H1 (cell line): ENCODE measurements at regions not wholly inside any gene's neighbourhood (a gene's known extent, or its start where the extent isn't known, plus 50 kb on each side); places are given as distances from the start of the nearest gene placed in this dataset.

ENCODE experiments used
- CTCF ChIA-PET: fragments of 300-600 bp; sonication (Branson Sonifier 250); formaldehyde crosslinking; loops from one replicate; lab custom pipeline; 2021; ENCODE audit not compliant: partially characterized antibody; lab: Charles Lee
- POLR2A ChIA-PET: fragments of 300-600 bp; sonication (Branson Sonifier 250); formaldehyde crosslinking; loops from one replicate; lab custom pipeline; 2021; ENCODE audit warnings: inconsistent platforms; ENCODE audit not compliant: partially characterized antibody; lab: Charles Lee
- DNase-seq, 2 experiments: peaks; one replicate each; pipeline versions ENCODE4 v3.0.0 to v3.0.0-alpha.2; 2010 to 2022; ENCODE audit warnings: low spot score in 2 of 2, low read depth in 1 of 2, mixed read lengths in 1 of 2
- FAIRE-seq: peaks from 2 replicates; lab custom pipeline; 2011; peaks lifted over from hg19 to GRCh38; lab: Jason Lieb, UNC
- H2AFZ ChIP-seq: 2 replicates; pipeline ENCODE4 v1.8.1; 2012; ENCODE audit warnings: low read length, inconsistent platforms
- H2AK5ac ChIP-seq: 2 replicates; pipeline ENCODE4 v1.6.1; 2013; ENCODE audit warnings: low read depth, low read length
- H2BK120ac ChIP-seq: replicated peaks from 2 replicates; pipeline ENCODE3; 2013; ENCODE audit warnings: low read depth, low read length, inconsistent platforms
- H2BK12ac ChIP-seq: 2 replicates; pipeline ENCODE4 v1.6.1; 2013; ENCODE audit warnings: low read depth, low read length
- H2BK15ac ChIP-seq: 2 replicates; pipeline ENCODE4 v1.6.1; 2013; ENCODE audit warnings: low read length
- H2BK20ac ChIP-seq: 2 replicates; pipeline ENCODE4 v1.6.1; 2013; ENCODE audit warnings: low read length
- H2BK5ac ChIP-seq: 2 replicates; pipeline ENCODE4 v1.6.1; 2013; ENCODE audit warnings: low read depth, low read length
- H3K14ac ChIP-seq: 2 replicates; pipeline ENCODE4 v1.6.1; 2013; ENCODE audit warnings: inconsistent platforms; ENCODE audit not compliant: insufficient read length
- H3K18ac ChIP-seq: 2 replicates; pipeline ENCODE4 v1.6.1; 2013; ENCODE audit warnings: low read length; ENCODE audit errors: extremely low read depth
- H3K23ac ChIP-seq: 2 replicates; pipeline ENCODE4 v1.6.1; 2013; ENCODE audit warnings: inconsistent platforms; ENCODE audit not compliant: insufficient read length
- H3K23me2 ChIP-seq: 2 replicates; pipeline ENCODE4 v1.6.1; 2013; ENCODE audit warnings: low read depth, low read length
- H3K27ac ChIP-seq: 2 replicates; pipeline ENCODE4 v1.6.1; 2011; ENCODE audit warnings: low read depth, low read length, inconsistent platforms
- H3K27me3 ChIP-seq, 4 experiments: replicated peaks in 1 of 4; 1 replicate in 1 of 4; 2 replicates in 3 of 4; pipeline versions ENCODE4 v1.6.1 to v1.8.1; 2011 to 2013; ENCODE audit warnings: low read length in 3 of 4, mild to moderate bottlenecking in 3 of 4, inconsistent platforms in 2 of 4, mixed read lengths in 2 of 4, moderate library complexity in 1 of 4; ENCODE audit not compliant: control insufficient read depth in 3 of 4, insufficient read depth in 3 of 4; ENCODE audit errors: extremely low read depth in 1 of 4
- H3K36me3 ChIP-seq, 4 experiments: 2 replicates each; pipeline versions ENCODE4 v1.6.1 to v1.8.1; 2011 to 2013; ENCODE audit warnings: mild to moderate bottlenecking in 4 of 4, low read length in 3 of 4, moderate library complexity in 2 of 4, control low read depth in 1 of 4, inconsistent platforms in 1 of 4; ENCODE audit not compliant: insufficient read depth in 4 of 4, control insufficient read depth in 2 of 4
- H3K4ac ChIP-seq: replicated peaks from 2 replicates; pipeline ENCODE3; 2013; ENCODE audit warnings: low read length, low read depth, mixed read lengths, inconsistent platforms; ENCODE audit not compliant: insufficient read length
- H3K4me1 ChIP-seq, 4 experiments: replicated peaks in 1 of 4; 1 replicate in 1 of 4; 2 replicates in 3 of 4; pipeline versions ENCODE4 v1.6.1 to v1.8.1; 2011 to 2013; ENCODE audit warnings: low read length in 3 of 4, inconsistent platforms in 2 of 4, mixed read lengths in 1 of 4; ENCODE audit not compliant: insufficient read depth in 4 of 4, control insufficient read depth in 3 of 4
- H3K4me2 ChIP-seq, 2 experiments: 2 replicates each; pipeline versions ENCODE4 v1.6.1 to v1.8.1; 2011 to 2013; ENCODE audit warnings: low read depth in 2 of 2, low read length in 2 of 2, control low read depth in 1 of 2, inconsistent platforms in 1 of 2, mild to moderate bottlenecking in 1 of 2; ENCODE audit not compliant: insufficient read depth in 1 of 2
- H3K4me3 ChIP-seq, 4 experiments: fragments of 200-600, 300-600 bp in 1 of 4; sonication (generic), shearing (Covaris generic), sonication (Bioruptor Twin) in 1 of 4; 2 replicates each; pipeline versions ENCODE4 v1.5.1 to v1.8.1; 2011 to 2016; ENCODE audit warnings: low read length in 4 of 4, low read depth in 3 of 4, control low read depth in 2 of 4, inconsistent platforms in 2 of 4, mild to moderate bottlenecking in 2 of 4, mixed read lengths in 1 of 4, moderate library complexity in 1 of 4; ENCODE audit not compliant: insufficient read depth in 2 of 4; ENCODE audit errors: extremely low read depth in 1 of 4
- H3K56ac ChIP-seq: replicated peaks from 2 replicates; pipeline ENCODE3; 2013; ENCODE audit warnings: low read depth, mild to moderate bottlenecking, mixed read lengths, low read length, inconsistent platforms; ENCODE audit not compliant: insufficient read length
- H3K79me1 ChIP-seq: 2 replicates; pipeline ENCODE4 v1.6.1; 2013; ENCODE audit warnings: low read depth, low read length, control low read depth
- H3K79me2 ChIP-seq, 2 experiments: 2 replicates each; pipeline versions ENCODE4 v1.6.1 to v1.8.1; 2012 to 2013; ENCODE audit warnings: low read length in 2 of 2, mild to moderate bottlenecking in 2 of 2, inconsistent platforms in 1 of 2; ENCODE audit not compliant: insufficient read depth in 2 of 2, control insufficient read depth in 1 of 2
- H3K9ac ChIP-seq, 4 experiments: replicated peaks in 1 of 4; 1 replicate in 1 of 4; 2 replicates in 3 of 4; pipeline versions ENCODE4 v1.6.1 to v1.8.1; 2011 to 2013; ENCODE audit warnings: low read depth in 3 of 4, low read length in 3 of 4, control low read depth in 2 of 4, mild to moderate bottlenecking in 2 of 4, moderate library complexity in 2 of 4, inconsistent platforms in 1 of 4; ENCODE audit errors: extremely low read depth in 1 of 4
- H3K9me3 ChIP-seq, 2 experiments: 2 replicates each; pipeline versions ENCODE4 v1.6.1 to v1.8.1; 2012 to 2013; ENCODE audit warnings: mild to moderate bottlenecking in 2 of 2, moderate library complexity in 2 of 2, control low read depth in 1 of 2, inconsistent platforms in 1 of 2, low read depth in 1 of 2, low read length in 1 of 2, mixed read lengths in 1 of 2; ENCODE audit not compliant: insufficient read depth in 2 of 2
- H4K20me1 ChIP-seq, 2 experiments: replicated peaks in 1 of 2; 2 replicates each; pipeline versions ENCODE3 to v1.8.1; 2011 to 2013; ENCODE audit warnings: inconsistent platforms in 2 of 2, low read length in 2 of 2, mild to moderate bottlenecking in 1 of 2; ENCODE audit not compliant: insufficient read depth in 2 of 2, control insufficient read depth in 1 of 2
- H4K5ac ChIP-seq: 2 replicates; pipeline ENCODE4 v1.6.1; 2013; ENCODE audit warnings: low read length, low read depth, mixed read lengths, inconsistent platforms; ENCODE audit not compliant: insufficient read length
- H4K8ac ChIP-seq: 2 replicates; pipeline ENCODE4 v1.8.0; 2013; ENCODE audit warnings: mild to moderate bottlenecking, moderate library complexity, low read length, inconsistent platforms; ENCODE audit not compliant: insufficient read depth; ENCODE audit errors: extremely low read depth
- H4K91ac ChIP-seq: replicated peaks from 2 replicates; pipeline ENCODE3; 2013; ENCODE audit warnings: low read length, mixed read lengths, inconsistent platforms; ENCODE audit not compliant: insufficient read length
- BCL11A ChIP-seq, 2 experiments: IDR thresholded peaks; one replicate each; pipeline ENCODE4 v1.6.1; 2011; ENCODE audit warnings: low read depth in 2 of 2, low read length in 2 of 2, mild to moderate bottlenecking in 2 of 2
- CEBPB ChIP-seq: IDR thresholded peaks from 2 replicates; pipeline ENCODE4 v1.6.1; 2012; ENCODE audit warnings: low read depth, low read length
- CTCF ChIP-seq, 3 experiments: IDR thresholded peaks; 1 replicate in 2 of 3; 2 replicates in 1 of 3; pipeline versions ENCODE4 v1.5.1 to v1.6.1; 2011; ENCODE audit warnings: low read length in 3 of 3, mild to moderate bottlenecking in 3 of 3, inconsistent platforms in 2 of 3, low read depth in 1 of 3, moderate library complexity in 1 of 3; ENCODE audit not compliant: insufficient read depth in 1 of 3; ENCODE audit errors: control extremely low read depth in 1 of 3
- EZH2 ChIP-seq: fragments of 200-600 bp; sonication (generic); IDR thresholded peaks from 2 replicates; pipeline ENCODE4 v1.7.1; 2012; ENCODE audit warnings: low read depth, mild to moderate bottlenecking, moderate library complexity, low read length, inconsistent platforms; ENCODE audit not compliant: severe bottlenecking
- FOSL1 ChIP-seq: IDR thresholded peaks from 2 replicates; pipeline ENCODE4 v1.6.1; 2011; ENCODE audit warnings: mild to moderate bottlenecking, low read depth, low read length, moderate library complexity; ENCODE audit not compliant: insufficient read depth
- JUND ChIP-seq: IDR thresholded peaks from 2 replicates; pipeline ENCODE4 v1.6.1; 2011; ENCODE audit warnings: mild to moderate bottlenecking, improper control_type of control experiment, low read length
- MAX ChIP-seq: IDR thresholded peaks from 2 replicates; pipeline ENCODE4 v1.6.1; 2012; ENCODE audit warnings: inconsistent platforms
- RNF2 ChIP-seq: fragments of 200-900, 300-1000 bp; sonication (generic); IDR thresholded peaks from 2 replicates; pipeline ENCODE4 v1.7.1; 2016; ENCODE audit warnings: borderline replicate concordance, low read depth, mild to moderate bottlenecking, antibody characterized with exemption, low read length; ENCODE audit not compliant: poor library complexity, severe bottlenecking; ENCODE audit errors: missing control alignments
- SIRT6 ChIP-seq: IDR thresholded peaks from one replicate; pipeline ENCODE4 v1.7.1; 2012; ENCODE audit warnings: low read length, inconsistent platforms
- SP1 ChIP-seq: IDR thresholded peaks from 2 replicates; pipeline ENCODE4 v1.6.1; 2011; ENCODE audit warnings: low read depth, low read length
- TAF1 ChIP-seq: IDR thresholded peaks from 2 replicates; pipeline ENCODE4 v1.6.1; 2011; ENCODE audit warnings: mild to moderate bottlenecking, low read depth, low read length
- TAF7 ChIP-seq: optimal IDR thresholded peaks from 2 replicates; pipeline ENCODE3; 2011; ENCODE audit warnings: low read depth, mild to moderate bottlenecking, inconsistent platforms, low read length, moderate library complexity, borderline replicate concordance
- TBP ChIP-seq: IDR thresholded peaks from 2 replicates; pipeline ENCODE4 v1.6.1; 2011; ENCODE audit warnings: low read depth, low read length, improper control_type of control experiment
- WGBS, 2 experiments: shearing (Covaris generic) in 1 of 2; methylation state at CpG; one replicate each; pipeline versions ENCODE4 v1.1.6 to v1.1.7; 2013 to 2015; ENCODE audit warnings: low lambda C conversion rate in 2 of 2, mixed read lengths in 2 of 2, inconsistent platforms in 1 of 2, low coverage in 1 of 2, missing lambda C conversion rate in 1 of 2; ENCODE audit not compliant: insufficient replicate concordance in 2 of 2, insufficient coverage in 1 of 2, insufficient read length in 1 of 2; ENCODE audit errors: extremely low coverage in 1 of 2, missing lambda C conversion rate in 1 of 2; 5-methylcytosine and 5-hydroxymethylcytosine counted together

- peaks cover 0 to 1% (median 0%) of the 10 kb centered on the region in 4 experiments; a peak in 1 of 7 replicates for H3K27me3 ChIP-seq
- H3K9ac ChIP-seq: no peak overlapping the region
- H2BK15ac ChIP-seq: no peak overlapping the region
- no peaks in the 10 kb centered on the region for H3K79me2 ChIP-seq
- H2BK120ac ChIP-seq: no peak overlapping the region
- H4K8ac ChIP-seq: no peak overlapping the region
- DNase-seq (no peak), FAIRE-seq (no peak)
- H3K27ac ChIP-seq: no peak overlapping the region
- H2BK20ac ChIP-seq: no peak overlapping the region
- no peaks in the 10 kb centered on the region for H3K9me3 ChIP-seq
- no peak overlapping the region for H3K18ac ChIP-seq
- H2AFZ ChIP-seq: no peak overlapping the region
- WGBS, 2 experiments: 89% methylated on average over 2 of the region's 2 CpGs; no CpG with 5 or more reads in 1 of the 2 experiments
- H3K14ac ChIP-seq: no peak overlapping the region
- no peak overlapping the region for H2AK5ac ChIP-seq
- no peaks in the 10 kb centered on the region for H3K79me1 ChIP-seq
- CTCF ChIA-PET: no interaction called here
- H3K4me2 ChIP-seq: no peak overlapping the region
- no peak overlapping the region for H4K91ac ChIP-seq
- no peaks in the 10 kb centered on the region for H3K36me3 ChIP-seq
- no peaks in the 10 kb centered on the region for H4K20me1 ChIP-seq
- no peak overlapping the region for H4K5ac ChIP-seq
- POLR2A ChIA-PET: no interaction called here
- no peak overlapping the region for H3K4me3 ChIP-seq
- no peak overlapping the region for H3K4ac ChIP-seq
- H2BK12ac ChIP-seq: no peak overlapping the region
- H3K23me2 ChIP-seq: no peaks in the 10 kb centered on the region
- no peak overlapping the region for H2BK5ac ChIP-seq
- no peaks in the 10 kb centered on the region for H3K4me1 ChIP-seq
- H3K56ac ChIP-seq: no peak overlapping the region
- no peak overlapping the region for H3K23ac ChIP-seq
- TF ChIP-seq BCL11A (IDR thresholded peaks at IDR 0.05; ENCODE audit: low read depth in 2 of 2, low read length in 2 of 2) (no peak), SP1 (no peak), CTCF (IDR thresholded peaks at IDR 0.05; ENCODE audit: control extremely low read depth in 1 of 3, insufficient read depth in 1 of 3, low read depth in 1 of 3, low read length in 3 of 3) (no peak), TAF1 (no peak), EZH2 (no peak), RNF2 (no peak), FOSL1 (no peak), SIRT6 (no peak), MAX (no peak), CEBPB (no peak), JUND (no peak), TAF7 (no peak), TBP (no peak)
These were observed 107.4 kb upstream of the GRM7 start for GRCh38 chr3:6753536-6753935.
